Neuronal stem cell (in vitro differentiated cells): ENCODE measurements at regions not wholly inside any gene's neighbourhood (a gene's known extent, or its start where the extent isn't known, plus 50 kb on each side); places are given as distances from the start of the nearest gene placed in this dataset.

Experiments
- DNase-seq: peaks from one replicate; pipeline ENCODE4 v3.0.0-alpha.2; 2013; ENCODE audit warnings: low spot score
- H2AFZ ChIP-seq: one replicate; pipeline ENCODE4 v1.6.1; 2013; ENCODE audit warnings: mild to moderate bottlenecking, low read length, inconsistent platforms
- H2AK5ac ChIP-seq: 2 replicates; pipeline ENCODE4 v1.6.1; 2013; ENCODE audit warnings: low read depth, mild to moderate bottlenecking, inconsistent platforms, low read length, moderate library complexity, mixed read lengths
- H2BK120ac ChIP-seq: 2 replicates; pipeline ENCODE4 v1.6.1; 2013; ENCODE audit warnings: low read depth, mild to moderate bottlenecking, inconsistent platforms, low read length, moderate library complexity, mixed read lengths
- H2BK12ac ChIP-seq: one replicate; pipeline ENCODE4 v1.6.1; 2013; ENCODE audit warnings: low read length, inconsistent platforms
- H2BK15ac ChIP-seq: 2 replicates; pipeline ENCODE4 v1.6.1; 2013; ENCODE audit warnings: mild to moderate bottlenecking, low read length, inconsistent platforms, mixed read lengths
- H2BK5ac ChIP-seq: one replicate; pipeline ENCODE4 v1.6.1; 2013; ENCODE audit warnings: inconsistent platforms, mild to moderate bottlenecking, low read length, moderate library complexity
- H3K14ac ChIP-seq: one replicate; pipeline ENCODE4 v1.6.1; 2013; ENCODE audit warnings: low read length, inconsistent platforms
- H3K18ac ChIP-seq: 2 replicates; pipeline ENCODE4 v1.6.1; 2013; ENCODE audit warnings: low read length, inconsistent platforms
- H3K23ac ChIP-seq: 2 replicates; pipeline ENCODE4 v1.6.1; 2013; ENCODE audit warnings: low read depth, mild to moderate bottlenecking, mixed read lengths, low read length, inconsistent platforms; ENCODE audit not compliant: poor library complexity
- H3K27ac ChIP-seq: replicated peaks from 3 replicates; pipeline ENCODE4 v1.5.1; 2013; ENCODE audit warnings: low read length, inconsistent platforms
- H3K27me3 ChIP-seq, 3 experiments: 2 replicates each; pipeline ENCODE4 v1.6.1; 2013; ENCODE audit warnings: low read length in 3 of 3, mild to moderate bottlenecking in 2 of 3, inconsistent platforms in 1 of 3, low read depth in 1 of 3, mixed read lengths in 1 of 3, moderate library complexity in 1 of 3; ENCODE audit not compliant: control insufficient read depth in 3 of 3, insufficient read depth in 3 of 3
- H3K36me3 ChIP-seq, 2 donors: replicated peaks in 1 of 2; 2 replicates each; pipeline ENCODE4 v1.6.1; 2013; ENCODE audit warnings: low read length in 2 of 2; ENCODE audit not compliant: control insufficient read depth in 2 of 2, insufficient read depth in 2 of 2
- H3K4ac ChIP-seq: 2 replicates; pipeline ENCODE4 v1.6.1; 2013; ENCODE audit warnings: inconsistent platforms, mild to moderate bottlenecking, low read length, moderate library complexity
- H3K4me1 ChIP-seq, 2 donors: 1 replicate in 1 of 2; 2 replicates in 1 of 2; pipeline ENCODE4 v1.6.1; 2013; ENCODE audit warnings: low read length in 2 of 2, low read depth in 1 of 2; ENCODE audit not compliant: control insufficient read depth in 2 of 2, insufficient read depth in 1 of 2
- H3K4me2 ChIP-seq: one replicate; pipeline ENCODE4 v1.6.1; 2013; ENCODE audit warnings: mild to moderate bottlenecking, low read length, inconsistent platforms; ENCODE audit not compliant: insufficient read depth, poor library complexity, severe bottlenecking
- H3K4me3 ChIP-seq, 2 donors: 2 replicates each; pipeline ENCODE4 v1.5.1; 2013; ENCODE audit warnings: low read length in 2 of 2, mild to moderate bottlenecking in 2 of 2, inconsistent platforms in 1 of 2, moderate library complexity in 1 of 2
- H3K79me1 ChIP-seq: one replicate; pipeline ENCODE4 v1.6.1; 2013; ENCODE audit warnings: low read depth, mild to moderate bottlenecking, inconsistent platforms, low read length, moderate library complexity
- H3K9ac ChIP-seq: one replicate; pipeline ENCODE4 v1.6.1; 2013; ENCODE audit warnings: mild to moderate bottlenecking, low read depth, low read length, inconsistent platforms; ENCODE audit not compliant: poor library complexity
- H3K9me3 ChIP-seq, 2 donors: replicated peaks in 1 of 2; 2 replicates each; pipeline versions ENCODE3 to v1.6.1; 2013; ENCODE audit warnings: low read length in 2 of 2, mild to moderate bottlenecking in 2 of 2, inconsistent platforms in 1 of 2, low read depth in 1 of 2, mixed read lengths in 1 of 2, moderate library complexity in 1 of 2; ENCODE audit not compliant: control insufficient read depth in 2 of 2, insufficient read depth in 1 of 2
- H4K8ac ChIP-seq: one replicate; pipeline ENCODE4 v1.6.1; 2013; ENCODE audit warnings: low read depth, mild to moderate bottlenecking, inconsistent platforms, low read length, moderate library complexity
- H4K91ac ChIP-seq: one replicate; pipeline ENCODE4 v1.6.1; 2013; ENCODE audit warnings: low read length, low read depth, mild to moderate bottlenecking, inconsistent platforms; ENCODE audit not compliant: poor library complexity
- WGBS, 2 donors: extraction: QIAGEN DNeasy Blood & Tissue Kit; methylation state at CpG; one replicate each; pipeline ENCODE4 v1.1.7; 2013; ENCODE audit warnings: missing lambda C conversion rate in 2 of 2, mixed read lengths in 1 of 2; ENCODE audit not compliant: insufficient read length in 2 of 2, insufficient replicate concordance in 1 of 2; ENCODE audit errors: extremely low coverage in 2 of 2; 5-methylcytosine and 5-hydroxymethylcytosine counted together

- Histone ChIP-seq H2BK5ac (no peak overlapping the region), H2BK12ac (no peak overlapping the region), H3K9me3 (no peaks in the 10 kb centered on the region), H3K18ac (no peak overlapping the region), H2AK5ac (no peak overlapping the region), H2BK15ac (no peak overlapping the region), H3K4me3 (no peak overlapping the region), H2AFZ (no peak overlapping the region), H3K4me2 (no peak overlapping the region), H3K27me3 (no peaks in the 10 kb centered on the region), H3K36me3 (no peaks in the 10 kb centered on the region), H4K8ac (no peak overlapping the region), H3K4ac (no peak overlapping the region), H3K14ac (no peak overlapping the region), H3K9ac (no peak overlapping the region), H4K91ac (no peak overlapping the region), H2BK120ac (no peak overlapping the region), H3K79me1 (no peaks in the 10 kb centered on the region), H3K4me1 (no peaks in the 10 kb centered on the region), H3K23ac (no peak overlapping the region), H3K27ac (no peak overlapping the region)
- DNase-seq: no peak
- WGBS, 2 donors: no CpG with 5 or more reads among the region's 2 CpGs
Measured at GRCh38 chr2:17262854-17263569, 255.2 kb downstream of the RAD51AP2 start.

DNA sequence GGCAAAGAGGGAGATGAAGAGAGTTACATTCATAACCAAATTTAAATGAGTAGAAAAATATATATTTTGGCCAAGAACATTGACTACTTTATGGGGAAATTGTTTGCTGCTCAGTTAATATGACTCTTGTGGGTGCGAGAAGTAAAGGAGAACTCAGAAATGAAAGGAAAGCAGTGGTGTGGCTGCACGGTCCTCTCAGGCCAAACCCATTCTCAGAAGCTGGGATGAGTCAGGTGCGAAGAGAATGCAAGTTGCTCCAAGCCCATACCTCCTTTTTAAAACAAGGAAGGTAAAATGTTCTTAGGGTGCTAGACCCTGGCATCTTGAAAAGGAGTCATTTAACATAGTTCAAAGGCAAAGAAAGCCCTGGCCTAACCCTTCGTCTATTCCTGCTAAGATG lies 258.6 kb downstream of the RAD51AP2 start:
- H3K79me1 ChIP-seq: no peaks in the 10 kb centered on the region
- H3K36me3 ChIP-seq: no peaks in the 10 kb centered on the region
- H2BK15ac ChIP-seq: no peak overlapping the region
- no peak overlapping the region for H2BK120ac ChIP-seq
- H3K9ac ChIP-seq: no peak overlapping the region
- H3K23ac ChIP-seq: no peak overlapping the region
- no peak overlapping the region for H3K27ac ChIP-seq
- no peaks in the 10 kb centered on the region for H3K9me3 ChIP-seq
- H3K4me2 ChIP-seq: no peak overlapping the region
- H3K14ac ChIP-seq: no peak overlapping the region
- DNase-seq: no peak
- H2AK5ac ChIP-seq: no peak overlapping the region
- H3K27me3 ChIP-seq: no peaks in the 10 kb centered on the region
- H3K18ac ChIP-seq: no peak overlapping the region
- H3K4ac ChIP-seq: no peak overlapping the region
- WGBS, 2 donors: no CpG with 5 or more reads among the region's 4 CpGs
- H2BK12ac ChIP-seq: no peak overlapping the region
- no peak overlapping the region for H4K91ac ChIP-seq
- H2AFZ ChIP-seq: no peak overlapping the region
- H3K4me1 ChIP-seq: no peaks in the 10 kb centered on the region
- H2BK5ac ChIP-seq: no peak overlapping the region
- no peak overlapping the region for H3K4me3 ChIP-seq
- H4K8ac ChIP-seq: no peak overlapping the region

DNA sequence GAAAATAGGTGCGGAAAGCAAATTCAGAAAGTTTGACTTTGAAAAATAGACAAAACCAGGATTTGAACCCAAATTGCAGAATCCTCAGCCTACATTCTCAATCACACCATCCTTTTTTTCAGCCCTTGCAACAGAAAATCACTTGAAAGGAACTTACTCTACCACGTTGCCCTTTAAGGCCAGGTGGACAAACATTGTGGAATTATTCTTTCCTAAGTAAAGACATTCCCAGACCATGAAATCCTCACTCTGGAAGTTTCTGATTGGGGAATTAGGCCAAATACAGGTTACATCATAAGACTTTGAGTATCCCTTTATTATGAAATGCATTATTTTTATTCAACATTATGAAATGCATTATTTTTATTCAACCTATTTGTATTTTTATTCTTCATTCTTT lies 259.4 kb downstream of the RAD51AP2 start:
- Histone ChIP-seq H3K9me3 (no peaks in the 10 kb centered on the region), H3K79me1 (no peaks in the 10 kb centered on the region), H3K4ac (no peak overlapping the region), H3K27ac (no peak overlapping the region), H3K9ac (no peak overlapping the region), H2AFZ (no peak overlapping the region), H2BK5ac (no peak overlapping the region), H3K4me2 (no peak overlapping the region), H2BK15ac (no peak overlapping the region), H2BK120ac (no peak overlapping the region), H3K4me3 (no peak overlapping the region), H2AK5ac (no peak overlapping the region), H4K91ac (no peak overlapping the region), H3K23ac (no peak overlapping the region), H3K18ac (no peak overlapping the region), H3K4me1 (no peaks in the 10 kb centered on the region), H2BK12ac (no peak overlapping the region), H4K8ac (no peak overlapping the region), H3K14ac (no peak overlapping the region), H3K27me3 (no peaks in the 10 kb centered on the region), H3K36me3 (no peaks in the 10 kb centered on the region)
- no CpG with 5 or more reads among the region's 2 CpGs for WGBS, 2 donors
- DNase-seq: no peak

DNA sequence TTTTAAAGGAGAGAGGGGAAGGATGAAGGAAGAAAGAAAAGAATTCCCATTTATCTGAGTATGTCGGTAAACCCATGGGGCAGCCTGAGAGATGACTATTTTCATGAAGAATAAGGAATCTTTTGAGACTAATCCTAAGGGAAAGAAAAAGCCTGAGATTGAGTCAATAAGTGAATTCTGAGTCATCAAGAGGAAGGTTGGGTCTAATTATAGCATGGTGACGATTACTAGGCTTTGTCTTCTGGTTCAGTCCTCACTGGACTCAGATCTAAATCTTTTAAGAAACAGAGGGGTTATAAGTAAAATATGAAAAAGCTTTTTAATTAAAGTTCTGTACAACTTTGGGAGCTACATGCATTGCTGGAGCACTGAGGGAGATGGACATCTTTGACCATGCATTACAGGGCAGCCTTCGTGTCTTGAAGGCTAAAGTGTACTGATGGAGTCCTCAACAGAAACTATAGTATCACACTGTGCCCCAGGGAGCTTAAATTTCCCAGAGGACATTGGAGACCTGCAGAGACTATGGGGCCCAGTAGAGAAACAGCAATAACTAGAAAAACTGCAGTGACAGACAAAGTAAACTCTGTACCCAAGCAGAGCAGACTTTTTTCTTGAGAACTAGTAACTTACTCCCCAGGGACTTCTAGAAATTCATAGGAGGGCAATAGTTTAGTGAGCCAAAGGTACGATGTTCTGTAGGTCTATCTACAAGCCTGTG lies 260.9 kb downstream of the RAD51AP2 start:
- no peak overlapping the region for H3K4ac ChIP-seq
- H3K79me1 ChIP-seq: no peaks in the 10 kb centered on the region
- no peak overlapping the region for H4K91ac ChIP-seq
- no peak overlapping the region for H3K4me2 ChIP-seq
- no peak overlapping the region for H2AK5ac ChIP-seq
- no peak overlapping the region for H2BK12ac ChIP-seq
- no peak overlapping the region for H3K14ac ChIP-seq
- no peak overlapping the region for H3K27ac ChIP-seq
- WGBS, 2 donors: no CpG with 5 or more reads among the region's 4 CpGs
- no peaks in the 10 kb centered on the region for H3K27me3 ChIP-seq
- no peak overlapping the region for H3K23ac ChIP-seq
- no peaks in the 10 kb centered on the region for H3K4me1 ChIP-seq
- H3K9ac ChIP-seq: no peak overlapping the region
- no peak overlapping the region for H2BK120ac ChIP-seq
- no peak overlapping the region for H4K8ac ChIP-seq
- no peak overlapping the region for H2BK15ac ChIP-seq
- DNase-seq: no peak
- no peaks in the 10 kb centered on the region for H3K36me3 ChIP-seq
- no peak overlapping the region for H2BK5ac ChIP-seq
- H2AFZ ChIP-seq: no peak overlapping the region
- H3K4me3 ChIP-seq: no peak overlapping the region
- H3K18ac ChIP-seq: no peak overlapping the region
- no peaks in the 10 kb centered on the region for H3K9me3 ChIP-seq
